Thoracic aorta (tissue), 2 donors: ENCODE measurements at regions not wholly inside any gene's neighbourhood (a gene's known extent, or its start where the extent isn't known, plus 50 kb on each side); places are given as distances from the start of the nearest gene placed in this dataset.

Experiments used
- ATAC-seq: fragments of 150-250 bp; one replicate; pipeline ENCODE4 v1.8.0; 2017; ENCODE audit warnings: low read depth; ENCODE audit not compliant: insufficient number of reproducible peaks, low FRiP score
- DNase-seq: peaks from one replicate; pipeline ENCODE4 v3.0.0-alpha.2; 2020; ENCODE audit warnings: low spot score
- H3K27ac ChIP-seq, 2 donors: fragments of 200-600 bp; sonication (generic); 1 replicate in 1 of 2; 2 replicates in 1 of 2; pipeline ENCODE4 v1.5.1; 2016; ENCODE audit warnings: mild to moderate bottlenecking in 2 of 2, moderate library complexity in 2 of 2
- H3K27me3 ChIP-seq: fragments of 200-600 bp; sonication (generic); replicated peaks from 2 replicates; pipeline ENCODE4 v1.6.0; 2016; ENCODE audit warnings: mild to moderate bottlenecking; ENCODE audit not compliant: insufficient read depth
- H3K36me3 ChIP-seq: fragments of 200-600 bp; sonication (generic); one replicate; pipeline ENCODE4 v1.5.1; 2016
- H3K4me1 ChIP-seq, 2 donors: fragments of 200-600 bp; sonication (generic); 1 replicate in 1 of 2; 2 replicates in 1 of 2; pipeline versions ENCODE4 v1.5.1 to v1.6.0; 2016; ENCODE audit warnings: low read depth in 2 of 2, mild to moderate bottlenecking in 1 of 2; ENCODE audit not compliant: control insufficient read depth in 1 of 2
- H3K4me3 ChIP-seq: fragments of 200-600 bp; sonication (generic); 2 replicates; pipeline ENCODE4 v1.5.1; 2016; ENCODE audit warnings: mild to moderate bottlenecking
- H3K9me3 ChIP-seq: fragments of 200-600 bp; sonication (generic); 2 replicates; pipeline ENCODE4 v1.5.1; 2016
- TF ChIP-seq, protein P1 (sequence below): fragments of 200-600 bp; sonication (generic); IDR thresholded peaks from one replicate; pipeline ENCODE4 v1.5.1; 2019; ENCODE audit warnings: antibody characterized with exemption

DNA sequence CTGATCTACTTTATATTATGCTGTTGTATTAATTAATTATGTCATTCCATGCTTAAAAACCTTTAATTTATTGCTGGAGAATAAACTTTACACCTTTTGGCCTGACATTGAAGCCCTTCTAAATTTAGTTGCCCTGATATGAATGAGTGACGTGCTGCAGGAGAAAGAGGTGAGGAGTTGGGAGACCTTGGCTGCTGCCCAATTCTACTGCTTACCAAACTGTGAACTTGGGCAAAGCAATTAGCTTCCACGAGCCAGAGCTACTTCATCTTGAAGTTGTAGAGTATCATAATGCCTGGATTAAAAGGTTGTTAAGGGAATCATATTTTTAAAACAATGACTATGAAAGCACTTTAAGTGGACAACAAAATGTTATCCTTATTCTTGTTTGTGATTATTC lies 126.8 kb upstream of the DEPDC1 start:
- DNase-seq (no peak), ATAC-seq (no peak)
- Histone ChIP-seq H3K9me3 (peaks cover 6% of the 10 kb centered on the region), H3K4me3 (no peak overlapping the region), H3K27me3 (no peaks in the 10 kb centered on the region), H3K36me3 (no peaks in the 10 kb centered on the region), H3K27ac (no peak overlapping the region), H3K4me1 (peaks cover 3 to 10% of the 10 kb centered on the region in 2 donors)
- TF ChIP-seq, protein P1, sequence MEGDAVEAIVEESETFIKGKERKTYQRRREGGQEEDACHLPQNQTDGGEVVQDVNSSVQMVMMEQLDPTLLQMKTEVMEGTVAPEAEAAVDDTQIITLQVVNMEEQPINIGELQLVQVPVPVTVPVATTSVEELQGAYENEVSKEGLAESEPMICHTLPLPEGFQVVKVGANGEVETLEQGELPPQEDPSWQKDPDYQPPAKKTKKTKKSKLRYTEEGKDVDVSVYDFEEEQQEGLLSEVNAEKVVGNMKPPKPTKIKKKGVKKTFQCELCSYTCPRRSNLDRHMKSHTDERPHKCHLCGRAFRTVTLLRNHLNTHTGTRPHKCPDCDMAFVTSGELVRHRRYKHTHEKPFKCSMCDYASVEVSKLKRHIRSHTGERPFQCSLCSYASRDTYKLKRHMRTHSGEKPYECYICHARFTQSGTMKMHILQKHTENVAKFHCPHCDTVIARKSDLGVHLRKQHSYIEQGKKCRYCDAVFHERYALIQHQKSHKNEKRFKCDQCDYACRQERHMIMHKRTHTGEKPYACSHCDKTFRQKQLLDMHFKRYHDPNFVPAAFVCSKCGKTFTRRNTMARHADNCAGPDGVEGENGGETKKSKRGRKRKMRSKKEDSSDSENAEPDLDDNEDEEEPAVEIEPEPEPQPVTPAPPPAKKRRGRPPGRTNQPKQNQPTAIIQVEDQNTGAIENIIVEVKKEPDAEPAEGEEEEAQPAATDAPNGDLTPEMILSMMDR = no peak

DNA sequence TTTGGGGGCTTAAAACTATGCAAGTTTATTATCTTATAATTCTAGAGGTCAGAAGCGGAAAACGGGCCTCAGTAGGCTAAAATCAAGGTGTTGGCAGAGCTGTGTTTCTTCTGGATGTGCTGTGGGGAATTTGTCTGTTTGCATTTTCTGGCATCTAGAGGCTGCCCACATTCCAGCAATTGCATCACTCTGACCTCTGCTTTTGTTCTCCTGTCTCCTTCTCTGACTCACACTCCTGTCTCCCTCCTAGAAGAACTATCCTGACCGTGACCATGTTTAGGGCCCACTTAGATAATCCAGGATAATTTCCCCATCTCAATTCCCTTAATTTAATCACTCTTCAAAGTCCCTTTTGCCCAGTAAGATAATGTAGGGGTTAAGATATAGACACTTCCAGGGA lies 127.4 kb upstream of the DEPDC1 start:
- H3K4me3 ChIP-seq = no peak overlapping the region
- no peak for DNase-seq
- ATAC-seq = no peak
- no peaks in the 10 kb centered on the region for H3K36me3 ChIP-seq
- H3K27ac ChIP-seq = no peak overlapping the region
- peaks cover 6% of the 10 kb centered on the region for H3K9me3 ChIP-seq
- no peaks in the 10 kb centered on the region for H3K27me3 ChIP-seq
- H3K4me1 ChIP-seq = peaks cover 3 to 10% of the 10 kb centered on the region in 2 donors
- TF ChIP-seq, protein P1 = no peak

DNA sequence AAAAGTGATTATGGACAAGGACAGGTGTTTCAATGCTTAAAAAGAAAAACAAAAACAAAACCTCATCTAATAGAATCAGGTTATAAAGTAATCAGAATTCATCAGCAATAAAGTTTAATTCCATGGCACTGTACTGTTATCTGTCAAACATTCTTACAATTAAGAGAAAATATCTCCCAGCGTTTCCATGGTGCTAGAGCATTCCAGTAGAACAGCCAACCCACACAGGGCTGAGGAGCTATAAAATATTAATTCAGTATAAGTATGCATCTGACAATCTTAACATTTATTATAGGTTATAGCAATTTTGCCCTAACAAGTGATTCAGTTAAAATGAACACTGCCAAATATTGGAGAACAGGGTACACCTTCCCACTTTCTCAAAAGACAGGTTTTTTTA lies 128.7 kb upstream of the DEPDC1 start:
- peaks cover 3 to 10% of the 10 kb centered on the region in 2 donors for H3K4me1 ChIP-seq
- DNase-seq = no peak
- H3K27me3 ChIP-seq = no peaks in the 10 kb centered on the region
- no peak overlapping the region for H3K27ac ChIP-seq
- TF ChIP-seq, protein P1 = no peak
- H3K4me3 ChIP-seq = no peak overlapping the region
- H3K36me3 ChIP-seq = no peaks in the 10 kb centered on the region
- H3K9me3 ChIP-seq = peaks cover 3% of the 10 kb centered on the region
- no peak for ATAC-seq

DNA sequence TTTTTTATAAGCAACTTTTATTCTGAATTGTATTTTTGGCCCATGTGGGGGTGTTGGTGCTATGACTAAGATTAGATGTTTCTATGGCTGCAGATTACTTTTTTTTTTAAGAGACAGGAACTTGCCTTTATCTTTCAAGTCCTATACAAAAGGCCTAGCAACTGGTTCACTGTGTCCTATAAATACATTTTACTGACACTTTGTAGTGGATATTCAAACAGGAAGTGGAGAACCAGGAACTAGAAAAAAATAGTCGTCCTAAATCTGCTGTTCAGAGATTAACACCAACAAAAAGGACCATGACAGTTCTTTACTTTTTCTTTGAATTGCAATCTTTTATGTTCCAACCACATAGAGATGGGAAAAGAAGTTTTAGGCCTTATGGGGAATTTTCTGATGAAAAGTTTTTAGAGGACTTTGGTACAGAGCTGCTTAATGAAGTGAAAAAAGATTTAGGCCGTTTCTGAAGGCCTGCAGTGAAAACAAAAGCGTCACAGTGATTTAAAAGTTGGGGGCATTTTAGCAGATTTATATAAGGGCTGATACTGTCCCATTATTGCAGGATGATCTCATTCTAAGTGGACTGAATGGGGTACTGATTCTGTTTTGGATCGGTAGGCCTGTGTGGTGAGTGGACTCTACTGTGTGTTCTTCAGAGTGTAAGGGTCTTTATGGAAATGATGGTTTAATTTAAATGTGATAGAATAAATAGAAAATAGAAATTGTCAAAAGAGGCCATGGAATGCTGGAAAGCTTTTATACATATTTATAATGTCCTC lies 136.4 kb upstream of the DEPDC1 start:
- H3K4me1 ChIP-seq = no peaks in the 10 kb centered on the region
- DNase-seq = no peak
- TF ChIP-seq, protein P1 = no peak
- H3K9me3 ChIP-seq = no peaks in the 10 kb centered on the region
- no peaks in the 10 kb centered on the region for H3K36me3 ChIP-seq
- no peak overlapping the region for H3K4me3 ChIP-seq
- no peak overlapping the region for H3K27ac ChIP-seq
- no peaks in the 10 kb centered on the region for H3K27me3 ChIP-seq
- ATAC-seq = no peak

DNA sequence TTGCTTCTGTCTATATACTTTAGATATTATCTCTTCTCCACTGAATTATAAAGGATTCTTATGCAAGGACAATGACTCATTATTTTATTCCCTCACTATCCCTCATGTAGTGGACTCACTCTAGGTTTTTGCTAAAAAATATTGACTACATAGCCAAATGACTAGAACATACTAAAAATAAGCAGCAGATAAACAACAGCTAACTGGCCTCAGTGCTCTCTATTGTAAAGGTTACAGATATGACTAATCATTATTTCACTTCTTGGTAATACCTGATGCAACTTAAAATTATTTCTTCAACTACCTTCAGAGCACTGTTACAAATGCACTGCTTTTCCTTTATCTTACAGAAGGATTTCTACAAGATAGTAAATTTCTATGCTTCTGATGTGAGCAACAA lies 147.6 kb upstream of the DEPDC1 start:
- ATAC-seq = no peak
- Histone ChIP-seq H3K4me3 (no peak overlapping the region), H3K9me3 (no peaks in the 10 kb centered on the region), H3K27ac (no peak overlapping the region), H3K27me3 (no peaks in the 10 kb centered on the region), H3K36me3 (no peaks in the 10 kb centered on the region), H3K4me1 (no peaks in the 10 kb centered on the region)
- TF ChIP-seq, protein P1 = no peak
- no peak for DNase-seq
